Midbrain (tissue), 1 donor: ENCODE measurements at regions not wholly inside any gene's neighbourhood (a gene's known extent, or its start where the extent isn't known, plus 50 kb on each side); places are given as distances from the start of the nearest gene placed in this dataset.
A peak's percentile ranks its signal among the peaks of the same experiment; 100 is the strongest.
"Not testable (repeated sequence)": the region's sequence is repeated elsewhere in the genome, so short reads cannot be mapped to it uniquely, and the experiment has no call there.

ENCODE experiments used
- DNase-seq: peaks from one replicate; lab custom pipeline; 2025; lab: John Stamatoyannopoulos, UW

GRCh38 chr3:87576752-87577151 is 300.4 kb upstream of the POU1F1 start:
- DNase-seq = no peak

GRCh38 chr3:87575550-87575949 is 299.2 kb upstream of the POU1F1 start:
- DNase-seq = no peak

- no peak for DNase-seq
Observed at GRCh38 chr3:87568331-87568730, 291.9 kb upstream of the POU1F1 start.

GRCh38 chr3:87564438-87564837 is 288.1 kb upstream of the POU1F1 start:
- DNase-seq = no peak

GRCh38 chr3:87563712-87564111 is 287.3 kb upstream of the POU1F1 start:
- DNase-seq = no peak

GRCh38 chr3:87558492-87558891 is 282.1 kb upstream of the POU1F1 start:
- no peak for DNase-seq

GRCh38 chr3:87555290-87555689 is 278.9 kb upstream of the POU1F1 start:
- no peak for DNase-seq

GRCh38 chr3:87553058-87553457 is 276.7 kb upstream of the POU1F1 start:
- no peak for DNase-seq

GRCh38 chr3:87550892-87551291 is 274.5 kb upstream of the POU1F1 start:
- no peak for DNase-seq

GRCh38 chr3:87549208-87549607 is 272.8 kb upstream of the POU1F1 start:
- DNase-seq = no peak

- no peak for DNase-seq
Observed at GRCh38 chr3:87548271-87548670, 271.9 kb upstream of the POU1F1 start.

- no peak for DNase-seq
Observed at GRCh38 chr3:87546216-87546615, 269.8 kb upstream of the POU1F1 start.

- DNase-seq = not testable (repeated sequence)
Observed at GRCh38 chr3:87543408-87543807, 267.0 kb upstream of the POU1F1 start.

GRCh38 chr3:87541723-87542122 is 265.3 kb upstream of the POU1F1 start:
- DNase-seq = no peak

- DNase-seq = not testable (repeated sequence)
Observed at GRCh38 chr3:87538722-87539121, 262.3 kb upstream of the POU1F1 start.

GRCh38 chr3:87509401-87509800 is 233.0 kb upstream of the POU1F1 start:
- no peak for DNase-seq

GRCh38 chr3:87508921-87509320 is 232.5 kb upstream of the POU1F1 start:
- DNase-seq = no peak

GRCh38 chr3:87507753-87508152 is 231.4 kb upstream of the POU1F1 start:
- DNase-seq = no peak

- DNase-seq = peak; percentile 34
Observed at GRCh38 chr3:87503900-87504498, 227.6 kb upstream of the POU1F1 start.

GRCh38 chr3:87501076-87501475 is 224.7 kb upstream of the POU1F1 start:
- no peak for DNase-seq

- no peak for DNase-seq
Observed at GRCh38 chr3:87498358-87499080, 222.1 kb upstream of the POU1F1 start.

GRCh38 chr3:87495938-87496337 is 219.6 kb upstream of the POU1F1 start:
- no peak for DNase-seq

GRCh38 chr3:87494264-87494663 is 217.9 kb upstream of the POU1F1 start:
- no peak for DNase-seq

GRCh38 chr3:87491843-87492242 is 215.5 kb upstream of the POU1F1 start:
- no peak for DNase-seq
